B cell (primary cell): ENCODE measurements at regions not wholly inside any gene's neighbourhood (a gene's known extent, or its start where the extent isn't known, plus 50 kb on each side); places are given as distances from the start of the nearest gene placed in this dataset.

ENCODE experiments used
- ATAC-seq: fragments of 200-7000 bp; cut with Tn5 transposase; one replicate; pipeline ENCODE4 v1.10.0; 2021; ENCODE audit warnings: low read depth, mild to moderate bottlenecking, moderate number of reproducible peaks, moderate library complexity
- CTCF ChIA-PET: fragments of 350-600 bp; sonication (Branson Sonifier 250); formaldehyde crosslinking; loops from one replicate; lab custom pipeline; 2021; ENCODE audit warnings: antibody characterized with exemption, inconsistent platforms; lab: Charles Lee
- POLR2A ChIA-PET: fragments of 350-600 bp; sonication (Branson Sonifier 250); formaldehyde crosslinking; loops from one replicate; lab custom pipeline; 2021; ENCODE audit warnings: antibody characterized with exemption; lab: Charles Lee
- DNase-seq: peaks from one replicate; pipeline ENCODE4 v3.0.0; 2013
- H2AFZ ChIP-seq: 2 replicates; pipeline ENCODE4 v1.6.1; 2012; ENCODE audit warnings: mild to moderate bottlenecking, low read depth, low read length; ENCODE audit not compliant: insufficient read depth, poor library complexity, severe bottlenecking
- H3K27ac ChIP-seq, 2 donors: 1 replicate in 1 of 2; 2 replicates in 1 of 2; pipeline ENCODE4 v1.5.1; 2012 to 2013; ENCODE audit warnings: low read length in 2 of 2, mild to moderate bottlenecking in 2 of 2, moderate library complexity in 1 of 2
- H3K27me3 ChIP-seq, 4 experiments: fragments of 200-600 bp in 1 of 4; sonication (generic) in 1 of 4; replicated peaks in 1 of 4; 1 replicate in 2 of 4; 2 replicates in 2 of 4; pipeline versions ENCODE4 v1.6.1 to v1.7.0; 2013 to 2016; ENCODE audit warnings: low read length in 3 of 4, mild to moderate bottlenecking in 2 of 4, mixed read lengths in 1 of 4, moderate library complexity in 1 of 4; ENCODE audit not compliant: insufficient read depth in 4 of 4, control insufficient read depth in 3 of 4; ENCODE audit errors: control extremely low read depth in 1 of 4
- H3K36me3 ChIP-seq, 2 experiments: replicated peaks in 1 of 2; 1 replicate in 1 of 2; 2 replicates in 1 of 2; pipeline versions ENCODE4 v1.6.1 to v1.7.1; 2013; ENCODE audit warnings: low read length in 1 of 2; ENCODE audit not compliant: insufficient read depth in 2 of 2, control insufficient read depth in 1 of 2; ENCODE audit errors: control extremely low read depth in 1 of 2, extremely low read depth in 1 of 2
- H3K4me1 ChIP-seq, 2 donors: fragments of 200-600 bp in 1 of 2; sonication (generic) in 1 of 2; 1 replicate in 1 of 2; 2 replicates in 1 of 2; pipeline versions ENCODE4 v1.5.1 to v1.6.1; 2013 to 2017; ENCODE audit warnings: low read length in 2 of 2; ENCODE audit not compliant: control insufficient read depth in 2 of 2, insufficient read depth in 2 of 2
- H3K4me2 ChIP-seq: replicated peaks from 2 replicates; pipeline ENCODE3; 2012; ENCODE audit warnings: mild to moderate bottlenecking, low read depth, low read length; ENCODE audit not compliant: poor library complexity, severe bottlenecking
- H3K4me3 ChIP-seq, 5 experiments: fragments of 200-600 bp in 1 of 5; sonication (generic) in 1 of 5; 1 replicate in 3 of 5; 2 replicates in 2 of 5; pipeline versions ENCODE4 v1.5.1 to v1.7.0; 2011 to 2016; ENCODE audit warnings: low read length in 4 of 5, mild to moderate bottlenecking in 4 of 5, low read depth in 2 of 5, control low read depth in 1 of 5, moderate library complexity in 1 of 5; ENCODE audit not compliant: insufficient read depth in 1 of 5; ENCODE audit errors: control extremely low read depth in 1 of 5, extremely low read depth in 1 of 5
- H3K79me2 ChIP-seq: fragments of 200-600 bp; sonication (generic); one replicate; pipeline ENCODE4 v1.6.0; 2016; ENCODE audit warnings: low read length; ENCODE audit not compliant: control insufficient read depth, insufficient read depth
- H3K9ac ChIP-seq: fragments of 200-600 bp; sonication (generic); 2 replicates; pipeline ENCODE4 v1.6.1; 2017; ENCODE audit warnings: mild to moderate bottlenecking, low read length, moderate library complexity
- H3K9me3 ChIP-seq, 3 donors: one replicate each; pipeline versions ENCODE4 v1.6.1 to v1.7.1; 2013; ENCODE audit warnings: low read length in 2 of 3; ENCODE audit not compliant: control insufficient read depth in 2 of 3, insufficient read depth in 1 of 3; ENCODE audit errors: control extremely low read depth in 1 of 3
- H4K20me1 ChIP-seq: 2 replicates; pipeline ENCODE4 v1.6.0; 2012; ENCODE audit warnings: mild to moderate bottlenecking, low read length; ENCODE audit not compliant: insufficient read depth, control insufficient read depth, poor library complexity, severe bottlenecking
- H3K27ac Mint-ChIP-seq: one replicate; pipeline ENCODE4 v1.8.0; 2021; ENCODE audit warnings: mixed read lengths
- H3K27me3 Mint-ChIP-seq: one replicate; pipeline ENCODE4 v1.8.0; 2021; ENCODE audit warnings: mixed read lengths
- H3K4me1 Mint-ChIP-seq: one replicate; pipeline ENCODE4 v1.8.0; 2021; ENCODE audit warnings: mixed read lengths
- H3K4me3 Mint-ChIP-seq: one replicate; pipeline ENCODE4 v1.8.0; 2021; ENCODE audit warnings: mixed read lengths
- H3K9me3 Mint-ChIP-seq: one replicate; pipeline ENCODE4 v1.8.0; 2022; ENCODE audit warnings: mixed read lengths; ENCODE audit not compliant: insufficient read depth
- EZH2 ChIP-seq: IDR thresholded peaks from 2 replicates; pipeline ENCODE4 v1.6.1; 2012; ENCODE audit warnings: borderline replicate concordance, low read depth, mild to moderate bottlenecking, moderate library complexity, low read length; ENCODE audit not compliant: insufficient read depth, poor library complexity, severe bottlenecking
- WGBS: methylation state at CpG from one replicate; pipeline ENCODE4 v1.1.5; 2013; ENCODE audit warnings: missing lambda C conversion rate; ENCODE audit not compliant: insufficient coverage; 5-methylcytosine and 5-hydroxymethylcytosine counted together
- intact Hi-C: fragments of 100-400 bp; cut with micrococcal nuclease; formaldehyde crosslinking; loops from one replicate; pipeline ENCODE4 v1.10.0; 2022
- TF ChIP-seq, protein P1 (sequence below): fragments of 200-600 bp; IDR thresholded peaks from one replicate; pipeline ENCODE4 v1.8.0; 2022; ENCODE audit warnings: antibody characterized with exemption, mild to moderate bottlenecking

DNA sequence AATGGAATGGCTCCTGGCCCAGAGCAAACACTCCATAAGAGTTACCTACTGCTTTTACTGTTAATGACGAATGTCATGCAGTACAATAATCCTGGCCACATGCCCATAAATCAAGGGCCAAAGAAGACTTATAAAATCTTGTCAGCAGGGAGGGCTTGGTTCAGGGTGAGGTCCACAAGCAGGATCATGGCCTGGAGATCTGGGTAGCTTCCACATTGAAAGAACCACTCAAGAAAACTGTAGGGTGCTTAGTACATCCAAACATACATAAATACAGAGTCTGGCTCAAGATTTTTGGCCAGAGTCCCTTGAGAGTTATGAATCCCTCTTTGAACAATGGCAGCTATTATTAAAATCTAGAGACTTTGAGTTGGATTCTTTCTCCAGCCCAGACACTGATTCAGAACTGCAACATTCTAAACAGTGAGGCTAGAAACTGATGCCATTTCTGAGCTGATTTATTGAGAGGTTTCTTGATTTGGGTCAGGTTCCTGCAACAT lies 188.7 kb downstream of the CDC5L start:
- intact Hi-C loops: no loop called here
- Mint-ChIP-seq H3K4me1 (no peaks in the 10 kb centered on the region), H3K4me3 (no peak overlapping the region), H3K9me3 (no peaks in the 10 kb centered on the region), H3K27ac (no peak overlapping the region), H3K27me3 (peaks cover 13% of the 10 kb centered on the region)
- H3K79me2 ChIP-seq: no peaks in the 10 kb centered on the region
- H3K9ac ChIP-seq: no peak overlapping the region
- H3K27me3 ChIP-seq: no peaks in the 10 kb centered on the region
- no peak overlapping the region for H3K27ac ChIP-seq
- no peak overlapping the region for H3K4me2 ChIP-seq
- H3K4me1 ChIP-seq: no peaks in the 10 kb centered on the region
- no peaks in the 10 kb centered on the region for H4K20me1 ChIP-seq
- no peaks in the 10 kb centered on the region for H3K9me3 ChIP-seq
- ChIA-PET POLR2A (no interaction called here), CTCF (no interaction called here)
- DNase-seq (no peak), ATAC-seq (no peak)
- H3K36me3 ChIP-seq: no peaks in the 10 kb centered on the region
- no peak overlapping the region for H2AFZ ChIP-seq
- TF ChIP-seq, protein P1, sequence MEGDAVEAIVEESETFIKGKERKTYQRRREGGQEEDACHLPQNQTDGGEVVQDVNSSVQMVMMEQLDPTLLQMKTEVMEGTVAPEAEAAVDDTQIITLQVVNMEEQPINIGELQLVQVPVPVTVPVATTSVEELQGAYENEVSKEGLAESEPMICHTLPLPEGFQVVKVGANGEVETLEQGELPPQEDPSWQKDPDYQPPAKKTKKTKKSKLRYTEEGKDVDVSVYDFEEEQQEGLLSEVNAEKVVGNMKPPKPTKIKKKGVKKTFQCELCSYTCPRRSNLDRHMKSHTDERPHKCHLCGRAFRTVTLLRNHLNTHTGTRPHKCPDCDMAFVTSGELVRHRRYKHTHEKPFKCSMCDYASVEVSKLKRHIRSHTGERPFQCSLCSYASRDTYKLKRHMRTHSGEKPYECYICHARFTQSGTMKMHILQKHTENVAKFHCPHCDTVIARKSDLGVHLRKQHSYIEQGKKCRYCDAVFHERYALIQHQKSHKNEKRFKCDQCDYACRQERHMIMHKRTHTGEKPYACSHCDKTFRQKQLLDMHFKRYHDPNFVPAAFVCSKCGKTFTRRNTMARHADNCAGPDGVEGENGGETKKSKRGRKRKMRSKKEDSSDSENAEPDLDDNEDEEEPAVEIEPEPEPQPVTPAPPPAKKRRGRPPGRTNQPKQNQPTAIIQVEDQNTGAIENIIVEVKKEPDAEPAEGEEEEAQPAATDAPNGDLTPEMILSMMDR: no peak
- no peak for TF ChIP-seq EZH2
- whole genome bisulfite sequencing: 100% methylated on average over 1 of the region's 1 CpG
- H3K4me3 ChIP-seq: no peak overlapping the region

DNA sequence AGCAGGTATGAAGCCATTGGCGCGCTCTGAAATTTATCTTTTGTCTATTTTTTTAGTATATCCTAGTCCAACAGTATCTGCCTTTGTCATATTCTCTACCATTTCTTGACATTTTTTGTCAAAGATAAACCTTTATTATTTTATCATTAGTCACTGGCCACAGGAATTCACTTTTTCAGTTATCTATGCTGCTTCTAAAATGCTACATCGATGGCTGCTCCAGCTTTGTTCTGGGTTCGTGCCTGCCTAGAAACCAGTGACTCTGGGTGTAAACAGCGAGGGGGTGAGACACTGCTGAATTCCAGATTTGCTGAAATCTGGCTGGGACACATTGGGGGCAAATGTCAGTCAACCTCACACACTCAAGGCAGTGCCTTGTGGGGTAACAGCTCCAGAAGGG lies 193.4 kb downstream of the CDC5L start:
- H3K9ac ChIP-seq: no peak overlapping the region
- H3K9me3 ChIP-seq: peaks cover 0 to 3% (median 0%) of the 10 kb centered on the region in 3 donors
- H3K27me3 ChIP-seq: no peaks in the 10 kb centered on the region
- DNase-seq (no peak), ATAC-seq (no peak)
- intact Hi-C loops: no loop called here
- ChIA-PET POLR2A (no interaction called here), CTCF (no interaction called here)
- H4K20me1 ChIP-seq: no peaks in the 10 kb centered on the region
- no peaks in the 10 kb centered on the region for H3K79me2 ChIP-seq
- WGBS: 74% methylated on average over 5 of the region's 5 CpGs
- no peak overlapping the region for H2AFZ ChIP-seq
- no peak overlapping the region for H3K27ac Mint-ChIP-seq
- no peaks in the 10 kb centered on the region for H3K4me1 Mint-ChIP-seq
- H3K9me3 Mint-ChIP-seq: no peaks in the 10 kb centered on the region
- no peaks in the 10 kb centered on the region for H3K4me1 ChIP-seq
- no peak overlapping the region for H3K4me3 ChIP-seq
- H3K4me2 ChIP-seq: no peak overlapping the region
- H3K4me3 Mint-ChIP-seq: no peak overlapping the region
- no peak for TF ChIP-seq EZH2
- TF ChIP-seq, protein P1: no peak
- peaks cover 4% of the 10 kb centered on the region for H3K27me3 Mint-ChIP-seq
- H3K27ac ChIP-seq: no peak overlapping the region
- H3K36me3 ChIP-seq: no peaks in the 10 kb centered on the region
